T-cell (primary cell): ENCODE measurements at regions not wholly inside any gene's neighbourhood (a gene's known extent, or its start where the extent isn't known, plus 50 kb on each side); places are given as distances from the start of the nearest gene placed in this dataset.

ENCODE experiments used
- ATAC-seq, 4 experiments: fragments of 200-7000 bp in 3 of 4; fragments of 150-1000 bp in 1 of 4; cut with Tn5 transposase; replicated peaks in 1 of 4; 1 replicate in 3 of 4; 2 replicates in 1 of 4; pipeline ENCODE4 v1.10.0; 2021; ENCODE audit warnings: moderate library complexity in 3 of 4, mild to moderate bottlenecking in 2 of 4, moderate number of reproducible peaks in 1 of 4
- CTCF ChIA-PET, 2 donors: fragments of 300-600 bp; sonication (Branson Sonifier 250); formaldehyde crosslinking; loops; one replicate each; lab custom pipeline; 2022; ENCODE audit warnings: antibody characterized with exemption in 2 of 2; lab: Charles Lee
- POLR2A ChIA-PET, 2 donors: fragments of 300-600 bp; sonication (Branson Sonifier 250); formaldehyde crosslinking; loops; one replicate each; lab custom pipeline; 2022; ENCODE audit warnings: antibody characterized with exemption in 2 of 2; lab: Charles Lee
- DNase-seq, 35 experiments: peaks; one replicate each; pipeline versions ENCODE4 v3.0.0 to v3.0.0-alpha.2; 2013 to 2023
- H3K27ac ChIP-seq: one replicate; pipeline ENCODE4 v1.5.1; 2013; ENCODE audit warnings: low read length
- H3K27me3 ChIP-seq, 2 experiments: replicated peaks in 1 of 2; 1 replicate in 1 of 2; 2 replicates in 1 of 2; pipeline versions ENCODE4 v1.6.1 to v1.7.0; 2013; ENCODE audit warnings: low read length in 1 of 2, mixed read lengths in 1 of 2; ENCODE audit not compliant: control insufficient read depth in 2 of 2, insufficient read depth in 2 of 2; ENCODE audit errors: extremely low read depth in 1 of 2
- H3K36me3 ChIP-seq, 2 donors: 1 replicate in 1 of 2; 2 replicates in 1 of 2; pipeline versions ENCODE4 v1.6.1 to v1.7.0; 2013; ENCODE audit warnings: low read length in 1 of 2; ENCODE audit not compliant: control insufficient read depth in 2 of 2, insufficient read depth in 1 of 2; ENCODE audit errors: extremely low read depth in 1 of 2
- H3K4me1 ChIP-seq, 2 experiments: 1 replicate in 1 of 2; 2 replicates in 1 of 2; pipeline versions ENCODE4 v1.6.1 to v1.7.0; 2013; ENCODE audit warnings: low read length in 2 of 2, mixed read lengths in 1 of 2; ENCODE audit not compliant: insufficient read depth in 2 of 2, control insufficient read depth in 1 of 2; ENCODE audit errors: extremely low read depth in 1 of 2
- H3K4me3 ChIP-seq, 2 donors: 1 replicate in 1 of 2; 2 replicates in 1 of 2; pipeline versions ENCODE4 v1.5.1 to v1.7.0; 2013; ENCODE audit warnings: mild to moderate bottlenecking in 2 of 2, low read length in 1 of 2, moderate library complexity in 1 of 2; ENCODE audit not compliant: control insufficient read depth in 1 of 2; ENCODE audit errors: extremely low read depth in 1 of 2
- H3K9me3 ChIP-seq: 2 replicates; pipeline ENCODE4 v1.7.0; 2013
- H3K27ac Mint-ChIP-seq, 2 donors: one replicate each; pipeline ENCODE4 v1.8.0; 2020 to 2021; ENCODE audit warnings: mild to moderate bottlenecking in 2 of 2, mixed read lengths in 2 of 2
- H3K27me3 Mint-ChIP-seq, 2 donors: one replicate each; pipeline ENCODE4 v1.8.0; 2021 to 2022; ENCODE audit warnings: mixed read lengths in 2 of 2
- H3K36me3 Mint-ChIP-seq: one replicate; pipeline ENCODE4 v1.8.0; 2021; ENCODE audit warnings: mixed read lengths
- H3K4me1 Mint-ChIP-seq, 3 donors: one replicate each; pipeline ENCODE4 v1.8.0; 2020 to 2022; ENCODE audit warnings: mixed read lengths in 3 of 3, mild to moderate bottlenecking in 1 of 3
- H3K4me3 Mint-ChIP-seq, 3 donors: one replicate each; pipeline ENCODE4 v1.8.0; 2020 to 2022; ENCODE audit warnings: mild to moderate bottlenecking in 3 of 3, mixed read lengths in 3 of 3, moderate library complexity in 3 of 3
- H3K9me3 Mint-ChIP-seq, 3 donors: one replicate each; pipeline ENCODE4 v1.8.0; 2020 to 2022; ENCODE audit warnings: mixed read lengths in 3 of 3
- WGBS: methylation state at CpG from one replicate; pipeline ENCODE4 v1.1.5; 2013; ENCODE audit warnings: missing lambda C conversion rate; ENCODE audit not compliant: insufficient coverage; 5-methylcytosine and 5-hydroxymethylcytosine counted together

GRCh38 chr1:29648026-29648425 lies 411.7 kb downstream of the PTPRU start:
- Mint-ChIP-seq H3K27ac (no peak overlapping the region), H3K27me3 (peaks cover 17 to 27% of the 10 kb centered on the region in 2 donors), H3K4me3 (no peak overlapping the region), H3K36me3 (no peaks in the 10 kb centered on the region), H3K9me3 (no peaks in the 10 kb centered on the region), H3K4me1 (no peaks in the 10 kb centered on the region)
- H3K4me1 ChIP-seq = no peaks in the 10 kb centered on the region
- no peak overlapping the region for H3K27ac ChIP-seq
- DNase-seq (no peak), ATAC-seq (no peak)
- H3K4me3 ChIP-seq = no peak overlapping the region
- CTCF ChIA-PET = no interaction called here
- WGBS = 71% methylated on average over 3 of the region's 4 CpGs
- no peaks in the 10 kb centered on the region for H3K9me3 ChIP-seq
- peaks cover 3 to 37% of the 10 kb centered on the region in 2 experiments for H3K27me3 ChIP-seq
- POLR2A ChIA-PET = no interaction called here
- no peaks in the 10 kb centered on the region for H3K36me3 ChIP-seq

- DNase-seq = no peak
- Histone ChIP-seq H3K9me3 (no peaks in the 10 kb centered on the region), H3K4me3 (no peak overlapping the region), H3K27me3 (peaks cover 3 to 36% of the 10 kb centered on the region in 2 experiments), H3K4me1 (no peaks in the 10 kb centered on the region), H3K36me3 (no peaks in the 10 kb centered on the region), H3K27ac (no peak overlapping the region)
- ChIA-PET POLR2A (no interaction called here), CTCF (no interaction called here)
- no peak overlapping the region for H3K4me3 Mint-ChIP-seq
- no peaks in the 10 kb centered on the region for H3K4me1 Mint-ChIP-seq
- peaks cover 17 to 27% of the 10 kb centered on the region in 2 donors for H3K27me3 Mint-ChIP-seq
- no peak for ATAC-seq
- no peaks in the 10 kb centered on the region for H3K9me3 Mint-ChIP-seq
- H3K27ac Mint-ChIP-seq = no peak overlapping the region
- no peaks in the 10 kb centered on the region for H3K36me3 Mint-ChIP-seq
- WGBS = no CpG with 5 or more reads among the region's 1 CpG
Measured at GRCh38 chr1:29647581-29647980, 411.3 kb downstream of the PTPRU start.

GRCh38 chr1:29646161-29646775 lies 409.9 kb downstream of the PTPRU start:
- ChIA-PET CTCF (no interaction called here), POLR2A (no interaction called here)
- ATAC-seq (no peak), DNase-seq (no peak)
- no peaks in the 10 kb centered on the region for H3K9me3 ChIP-seq
- WGBS = 82% methylated on average over 4 of the region's 7 CpGs
- Mint-ChIP-seq H3K9me3 (no peaks in the 10 kb centered on the region), H3K27me3 (peaks cover 16 to 24% of the 10 kb centered on the region in 2 donors), H3K4me1 (no peaks in the 10 kb centered on the region), H3K4me3 (no peak overlapping the region), H3K36me3 (no peaks in the 10 kb centered on the region), H3K27ac (no peak overlapping the region)
- H3K27ac ChIP-seq = no peak overlapping the region
- H3K4me1 ChIP-seq = no peaks in the 10 kb centered on the region
- H3K27me3 ChIP-seq = peaks cover 3 to 33% of the 10 kb centered on the region in 2 experiments
- no peak overlapping the region for H3K4me3 ChIP-seq
- no peaks in the 10 kb centered on the region for H3K36me3 ChIP-seq

DNA sequence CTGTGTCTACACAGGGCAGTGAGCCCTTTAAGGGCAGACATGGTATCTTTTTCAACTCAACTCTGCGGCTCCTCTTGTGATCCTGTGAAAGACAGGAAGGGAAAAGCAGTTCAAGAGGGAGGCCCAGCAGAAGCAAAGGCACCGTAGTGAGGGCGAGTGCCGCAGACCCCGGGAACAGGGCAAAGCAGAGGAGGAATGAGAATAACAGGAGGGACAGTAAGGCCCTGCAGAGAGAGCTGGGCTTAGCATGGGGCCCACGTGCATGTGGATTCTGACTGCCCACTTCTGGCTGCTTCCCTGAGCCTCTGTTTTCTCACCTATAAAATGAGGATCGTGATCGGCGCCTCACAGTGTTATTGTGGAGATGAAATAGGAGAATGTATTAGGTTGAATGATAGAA lies 409.3 kb downstream of the PTPRU start:
- no peak for ATAC-seq
- CTCF ChIA-PET = no interaction called here

DNA sequence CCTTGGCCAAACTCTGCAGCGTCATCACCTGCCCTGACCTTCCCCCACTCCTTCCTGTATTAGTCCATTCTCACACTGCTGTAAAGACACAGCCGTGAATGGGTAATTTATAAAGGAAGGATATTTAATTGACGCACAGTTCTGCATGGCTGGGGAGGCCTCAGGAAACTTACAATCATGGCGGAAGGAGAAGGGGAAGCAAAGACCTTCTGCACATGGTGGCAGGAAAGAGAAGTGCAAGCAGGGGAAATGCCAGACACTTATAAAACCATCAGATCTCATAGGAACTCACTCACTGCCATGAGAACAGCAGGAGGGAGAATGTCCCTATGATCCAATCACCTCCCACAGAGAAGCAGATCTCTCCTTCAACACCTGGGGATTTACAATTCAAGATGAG lies 408.5 kb downstream of the PTPRU start:
- peaks cover 3 to 35% of the 10 kb centered on the region in 2 experiments for H3K27me3 ChIP-seq
- ChIA-PET CTCF (no interaction called here), POLR2A (no interaction called here)
- H3K36me3 ChIP-seq = no peaks in the 10 kb centered on the region
- no CpG with 5 or more reads among the region's 4 CpGs for WGBS
- no peak for ATAC-seq
- H3K4me3 Mint-ChIP-seq = no peak overlapping the region
- no peak overlapping the region for H3K27ac Mint-ChIP-seq
- no peaks in the 10 kb centered on the region for H3K36me3 Mint-ChIP-seq
- no peaks in the 10 kb centered on the region for H3K4me1 ChIP-seq
- no peak overlapping the region for H3K4me3 ChIP-seq
- no peaks in the 10 kb centered on the region for H3K4me1 Mint-ChIP-seq
- peaks cover 7 to 19% of the 10 kb centered on the region in 2 donors for H3K27me3 Mint-ChIP-seq
- no peak for DNase-seq
- H3K27ac ChIP-seq = no peak overlapping the region
- H3K9me3 Mint-ChIP-seq = no peaks in the 10 kb centered on the region
- H3K9me3 ChIP-seq = no peaks in the 10 kb centered on the region

More for the DNA sequence above, 409.3 kb downstream of the PTPRU start:
- H3K4me3 ChIP-seq = no peak overlapping the region
- H3K4me1 ChIP-seq = no peaks in the 10 kb centered on the region
- peaks cover 12 to 24% of the 10 kb centered on the region in 2 donors for H3K27me3 Mint-ChIP-seq
- H3K4me1 Mint-ChIP-seq = no peaks in the 10 kb centered on the region
- no peaks in the 10 kb centered on the region for H3K9me3 Mint-ChIP-seq
- H3K4me3 Mint-ChIP-seq = no peak overlapping the region
- no peak overlapping the region for H3K27ac ChIP-seq
- H3K27ac Mint-ChIP-seq = no peak overlapping the region
- POLR2A ChIA-PET = no interaction called here
- DNase-seq = no peak
- no peaks in the 10 kb centered on the region for H3K36me3 ChIP-seq
- WGBS = 71% methylated on average over 4 of the region's 9 CpGs
- no peaks in the 10 kb centered on the region for H3K36me3 Mint-ChIP-seq
- peaks cover 3 to 33% of the 10 kb centered on the region in 2 experiments for H3K27me3 ChIP-seq
- H3K9me3 ChIP-seq = no peaks in the 10 kb centered on the region

GRCh38 chr1:29643838-29644440 lies 407.6 kb downstream of the PTPRU start:
- CTCF ChIA-PET = no interaction called here
- no peak overlapping the region for H3K4me3 ChIP-seq

More at GRCh38 chr1:29643838-29644440, 407.6 kb downstream of the PTPRU start:
- Mint-ChIP-seq H3K9me3 (no peaks in the 10 kb centered on the region), H3K27me3 (peaks cover under 1 to 13% of the 10 kb centered on the region in 2 donors), H3K4me3 (no peak overlapping the region), H3K36me3 (no peaks in the 10 kb centered on the region), H3K4me1 (no peaks in the 10 kb centered on the region), H3K27ac (no peak overlapping the region)
- Histone ChIP-seq H3K27me3 (peaks cover 3 to 29% of the 10 kb centered on the region in 2 experiments), H3K36me3 (no peaks in the 10 kb centered on the region), H3K9me3 (no peaks in the 10 kb centered on the region), H3K4me1 (no peaks in the 10 kb centered on the region), H3K27ac (no peak overlapping the region)
- WGBS = 60% methylated on average over 1 of the region's 1 CpG
- ATAC-seq (no peak), DNase-seq (no peak)
- POLR2A ChIA-PET = no interaction called here
